Left ventricle myocardium inferior (tissue), 1 donor: ENCODE measurements at regions not wholly inside any gene's neighbourhood (a gene's known extent, or its start where the extent isn't known, plus 50 kb on each side); places are given as distances from the start of the nearest gene placed in this dataset.

Experiments
- DNase-seq: peaks from one replicate; pipeline ENCODE4 v3.0.0-alpha.2; 2020
- H3K27ac ChIP-seq: fragments of 200-600 bp; replicated peaks from 2 replicates; pipeline ENCODE4 v1.8.0; 2021
- H3K27me3 ChIP-seq: fragments of 200-600 bp; 2 replicates; pipeline ENCODE4 v1.8.0; 2021; ENCODE audit warnings: low read depth
- H3K36me3 ChIP-seq: fragments of 200-600 bp; 2 replicates; pipeline ENCODE4 v1.8.0; 2021
- H3K4me1 ChIP-seq: fragments of 200-600 bp; 2 replicates; pipeline ENCODE4 v1.8.0; 2021
- H3K4me3 ChIP-seq: fragments of 200-600 bp; 2 replicates; pipeline ENCODE4 v1.8.0; 2021; ENCODE audit warnings: mild to moderate bottlenecking, moderate library complexity
- H3K9me3 ChIP-seq: fragments of 200-600 bp; replicated peaks from 2 replicates; pipeline ENCODE4 v1.8.0; 2021
- intact Hi-C: fragments of 100-400 bp; cut with micrococcal nuclease; formaldehyde crosslinking; loops from one replicate; pipeline ENCODE4 v1.11.0; 2022
- TF ChIP-seq, protein P1 (sequence below): fragments of 200-600 bp; IDR thresholded peaks from 2 replicates; pipeline ENCODE4 v1.8.0; 2021; ENCODE audit warnings: antibody characterized with exemption, mild to moderate bottlenecking, borderline replicate concordance
- donor health status: DM: no; HTN: yes; CAD: no; lungs with severe emphysema.

DNA sequence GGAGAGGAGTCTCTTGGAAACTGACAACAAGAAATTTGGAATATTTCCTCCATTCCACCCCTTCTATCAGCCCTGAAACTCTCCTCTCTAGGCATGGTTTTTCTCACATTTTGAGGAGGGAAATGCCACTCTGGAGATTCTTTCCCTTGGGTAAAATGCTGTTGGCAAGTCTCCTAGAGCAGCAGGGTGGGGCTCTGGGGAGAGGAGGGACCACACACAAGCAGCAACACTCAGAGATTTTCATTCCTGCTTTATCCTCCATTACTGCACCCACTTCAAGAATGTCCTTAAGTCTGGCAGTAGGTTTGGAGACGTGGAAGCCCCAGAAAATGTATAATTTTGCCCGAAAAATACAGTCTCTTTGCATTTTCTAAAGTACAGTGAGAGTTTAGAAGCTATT lies 130.8 kb upstream of the FLRT2 start:
- no peaks in the 10 kb centered on the region for H3K4me1 ChIP-seq
- H3K27me3 ChIP-seq = no peaks in the 10 kb centered on the region
- no peak overlapping the region for H3K27ac ChIP-seq
- TF ChIP-seq, protein P1, sequence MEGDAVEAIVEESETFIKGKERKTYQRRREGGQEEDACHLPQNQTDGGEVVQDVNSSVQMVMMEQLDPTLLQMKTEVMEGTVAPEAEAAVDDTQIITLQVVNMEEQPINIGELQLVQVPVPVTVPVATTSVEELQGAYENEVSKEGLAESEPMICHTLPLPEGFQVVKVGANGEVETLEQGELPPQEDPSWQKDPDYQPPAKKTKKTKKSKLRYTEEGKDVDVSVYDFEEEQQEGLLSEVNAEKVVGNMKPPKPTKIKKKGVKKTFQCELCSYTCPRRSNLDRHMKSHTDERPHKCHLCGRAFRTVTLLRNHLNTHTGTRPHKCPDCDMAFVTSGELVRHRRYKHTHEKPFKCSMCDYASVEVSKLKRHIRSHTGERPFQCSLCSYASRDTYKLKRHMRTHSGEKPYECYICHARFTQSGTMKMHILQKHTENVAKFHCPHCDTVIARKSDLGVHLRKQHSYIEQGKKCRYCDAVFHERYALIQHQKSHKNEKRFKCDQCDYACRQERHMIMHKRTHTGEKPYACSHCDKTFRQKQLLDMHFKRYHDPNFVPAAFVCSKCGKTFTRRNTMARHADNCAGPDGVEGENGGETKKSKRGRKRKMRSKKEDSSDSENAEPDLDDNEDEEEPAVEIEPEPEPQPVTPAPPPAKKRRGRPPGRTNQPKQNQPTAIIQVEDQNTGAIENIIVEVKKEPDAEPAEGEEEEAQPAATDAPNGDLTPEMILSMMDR = no peak
- no peaks in the 10 kb centered on the region for H3K9me3 ChIP-seq
- DNase-seq = no peak
- H3K36me3 ChIP-seq = no peaks in the 10 kb centered on the region
- no peak overlapping the region for H3K4me3 ChIP-seq
- intact Hi-C loops = no loop called here

DNA sequence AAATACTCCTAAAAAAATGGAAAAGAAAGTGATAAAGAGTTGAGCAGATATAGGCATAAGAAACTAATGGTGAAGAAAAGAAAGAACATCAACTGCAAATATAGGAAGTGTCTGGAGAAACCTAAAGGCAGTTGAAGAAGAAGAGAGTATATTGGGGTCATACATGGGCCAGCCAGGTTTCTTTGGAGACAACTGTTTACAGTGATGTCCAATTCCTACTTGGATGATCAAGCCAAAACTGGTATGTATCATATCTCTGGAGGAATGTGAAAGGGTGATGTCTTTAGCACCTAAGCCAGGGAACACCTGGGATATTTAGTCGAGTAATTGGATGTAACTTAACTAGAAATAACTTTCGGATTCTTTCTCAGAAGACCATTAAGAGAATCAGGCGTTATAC lies 129.3 kb upstream of the FLRT2 start:
- Histone ChIP-seq H3K4me3 (no peak overlapping the region), H3K36me3 (no peaks in the 10 kb centered on the region), H3K27me3 (no peaks in the 10 kb centered on the region), H3K9me3 (no peaks in the 10 kb centered on the region), H3K27ac (no peak overlapping the region), H3K4me1 (no peaks in the 10 kb centered on the region)
- no peak for DNase-seq
- intact Hi-C loops = no loop called here
- TF ChIP-seq, protein P1 = no peak

DNA sequence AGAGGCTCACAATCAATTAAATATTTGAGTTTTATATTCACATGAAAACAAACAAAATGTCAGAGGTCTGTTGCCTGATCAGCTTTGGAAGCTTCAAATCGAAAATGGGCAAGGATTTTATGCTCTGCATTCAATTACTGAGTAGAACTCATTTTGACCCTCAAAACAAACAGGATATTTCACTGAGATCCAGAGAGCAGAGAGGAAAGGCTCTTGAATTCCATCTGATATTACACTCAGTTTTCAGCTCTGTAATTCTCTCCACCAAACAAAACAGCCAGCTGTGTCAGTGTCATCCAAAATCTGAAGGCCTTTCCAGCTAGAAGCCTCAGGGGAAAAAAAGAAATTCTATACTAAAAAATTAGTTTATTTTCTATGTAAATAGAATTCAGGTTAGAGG lies 128.6 kb upstream of the FLRT2 start:
- TF ChIP-seq, protein P1 = no peak
- no peak overlapping the region for H3K27ac ChIP-seq
- H3K27me3 ChIP-seq = no peaks in the 10 kb centered on the region
- intact Hi-C loops = no loop called here
- no peak for DNase-seq
- H3K4me1 ChIP-seq = no peaks in the 10 kb centered on the region
- no peak overlapping the region for H3K4me3 ChIP-seq
- no peaks in the 10 kb centered on the region for H3K36me3 ChIP-seq
- no peaks in the 10 kb centered on the region for H3K9me3 ChIP-seq

DNA sequence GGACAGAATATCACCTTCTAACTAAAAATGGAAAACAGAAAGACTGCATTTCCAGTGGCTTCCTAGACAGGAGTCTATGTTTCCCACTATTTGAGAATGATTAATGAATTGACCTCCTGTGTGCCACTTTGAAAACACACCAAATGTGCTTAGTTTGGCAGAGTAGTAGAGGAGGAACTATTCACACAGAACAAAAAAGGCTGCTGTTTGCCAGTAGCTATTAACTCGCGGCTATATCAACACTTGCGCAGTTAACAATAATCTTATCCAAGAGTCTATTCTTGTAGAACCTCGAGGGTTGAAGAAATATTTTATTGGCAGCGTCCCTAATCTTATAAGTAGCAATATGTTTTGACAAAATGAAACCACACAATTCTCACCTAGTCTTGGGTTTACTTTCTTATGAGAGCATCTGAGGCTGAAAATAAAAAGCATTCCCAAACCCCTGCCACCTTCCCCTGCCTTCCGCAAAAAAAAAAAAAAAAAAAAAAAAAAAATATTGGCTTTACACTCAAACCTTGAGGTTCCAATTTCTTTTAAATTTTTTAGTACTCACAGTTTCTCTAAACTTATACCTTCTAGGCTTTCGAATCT lies 127.3 kb upstream of the FLRT2 start:
- intact Hi-C loops = no loop called here
- no peaks in the 10 kb centered on the region for H3K27me3 ChIP-seq
- H3K27ac ChIP-seq = no peak overlapping the region
- no peak overlapping the region for H3K4me3 ChIP-seq
- no peaks in the 10 kb centered on the region for H3K4me1 ChIP-seq
- H3K36me3 ChIP-seq = no peaks in the 10 kb centered on the region
- TF ChIP-seq, protein P1 = no peak
- no peaks in the 10 kb centered on the region for H3K9me3 ChIP-seq
- no peak for DNase-seq

DNA sequence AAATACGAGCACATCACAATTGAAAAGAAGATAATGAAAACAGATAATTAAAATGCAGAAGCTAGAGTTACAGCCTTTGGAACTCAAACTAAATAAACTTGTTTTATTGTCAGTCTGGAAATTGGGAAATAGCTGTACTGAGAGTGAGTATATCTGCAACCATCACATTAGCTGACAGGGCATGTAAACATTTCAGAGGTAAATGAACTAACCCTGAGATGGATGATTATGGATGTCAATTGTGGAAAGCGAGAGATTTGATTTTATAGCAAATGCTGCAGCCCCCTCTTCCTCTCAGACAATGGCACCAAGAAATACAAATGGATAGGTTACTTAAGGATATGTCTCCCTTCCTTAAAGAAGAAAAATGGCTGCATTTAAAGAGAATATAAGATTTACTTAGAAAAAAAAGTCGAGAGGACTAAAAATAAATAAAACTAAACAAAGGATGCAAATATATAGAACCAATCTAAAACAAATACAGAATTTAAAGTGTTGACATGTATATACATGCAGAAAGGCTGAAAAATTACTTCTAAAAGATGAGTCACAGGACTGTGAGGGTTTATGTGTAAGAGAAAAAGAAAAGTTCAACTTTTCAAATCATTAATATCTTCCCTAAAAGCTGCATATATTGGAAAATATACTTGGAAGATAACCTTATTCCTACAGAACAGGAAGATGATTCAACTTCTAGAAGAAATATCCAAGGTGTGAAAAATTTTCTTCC lies 120.3 kb upstream of the FLRT2 start:
- H3K36me3 ChIP-seq = no peaks in the 10 kb centered on the region
- no peaks in the 10 kb centered on the region for H3K27me3 ChIP-seq
- intact Hi-C loops = no loop called here
- no peaks in the 10 kb centered on the region for H3K9me3 ChIP-seq
- no peak for DNase-seq
- no peak overlapping the region for H3K27ac ChIP-seq
- no peaks in the 10 kb centered on the region for H3K4me1 ChIP-seq
- no peak overlapping the region for H3K4me3 ChIP-seq
- TF ChIP-seq, protein P1 = no peak
